ENCODE measurements at regions not wholly inside any gene's neighbourhood (a gene's known extent, or its start where the extent isn't known, plus 50 kb on each side); places are given as distances from the start of the nearest gene placed in this dataset.

GRCh38 chr12:131385313-131386166 is 325.4 kb upstream of the SFSWAP start:
- TF ChIP-seq, protein P1, sequence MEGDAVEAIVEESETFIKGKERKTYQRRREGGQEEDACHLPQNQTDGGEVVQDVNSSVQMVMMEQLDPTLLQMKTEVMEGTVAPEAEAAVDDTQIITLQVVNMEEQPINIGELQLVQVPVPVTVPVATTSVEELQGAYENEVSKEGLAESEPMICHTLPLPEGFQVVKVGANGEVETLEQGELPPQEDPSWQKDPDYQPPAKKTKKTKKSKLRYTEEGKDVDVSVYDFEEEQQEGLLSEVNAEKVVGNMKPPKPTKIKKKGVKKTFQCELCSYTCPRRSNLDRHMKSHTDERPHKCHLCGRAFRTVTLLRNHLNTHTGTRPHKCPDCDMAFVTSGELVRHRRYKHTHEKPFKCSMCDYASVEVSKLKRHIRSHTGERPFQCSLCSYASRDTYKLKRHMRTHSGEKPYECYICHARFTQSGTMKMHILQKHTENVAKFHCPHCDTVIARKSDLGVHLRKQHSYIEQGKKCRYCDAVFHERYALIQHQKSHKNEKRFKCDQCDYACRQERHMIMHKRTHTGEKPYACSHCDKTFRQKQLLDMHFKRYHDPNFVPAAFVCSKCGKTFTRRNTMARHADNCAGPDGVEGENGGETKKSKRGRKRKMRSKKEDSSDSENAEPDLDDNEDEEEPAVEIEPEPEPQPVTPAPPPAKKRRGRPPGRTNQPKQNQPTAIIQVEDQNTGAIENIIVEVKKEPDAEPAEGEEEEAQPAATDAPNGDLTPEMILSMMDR (IDR thresholded peaks at IDR 0.05; ENCODE audit: low read depth, low read length) = no peak
- TF ChIP-seq POLR2A (IDR thresholded peaks at IDR 0.05; ENCODE audit: extremely low read depth, insufficient read length) (no peak), MAX (IDR thresholded peaks at IDR 0.05; ENCODE audit: low read depth, low read length) (no peak)

All from NB4 (cell line).